ENCODE measurements at regions not wholly inside any gene's neighbourhood (a gene's known extent, or its start where the extent isn't known, plus 50 kb on each side); places are given as distances from the start of the nearest gene placed in this dataset.

DNA sequence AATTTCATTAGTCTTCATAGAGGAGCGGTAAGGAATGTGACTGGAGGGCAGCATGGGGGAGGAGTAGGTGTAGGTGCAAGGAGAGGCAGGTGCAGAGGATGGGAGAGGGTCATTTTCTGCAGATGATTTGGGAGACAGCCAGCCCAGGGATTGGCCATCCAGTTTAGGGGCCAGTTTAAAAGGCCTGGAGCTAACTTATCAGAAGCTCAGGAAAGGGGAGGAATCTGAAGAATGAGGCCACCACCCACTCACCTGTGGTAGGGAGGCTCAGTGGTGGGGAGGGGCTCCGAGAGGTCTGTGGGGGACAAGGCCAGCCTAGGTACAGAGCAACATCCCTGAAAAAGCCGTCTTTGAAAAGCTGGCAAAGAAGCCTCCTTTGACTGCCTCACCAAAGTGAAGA is 110.8 kb upstream of the TMEM45B start:
- TF ChIP-seq, protein P1, sequence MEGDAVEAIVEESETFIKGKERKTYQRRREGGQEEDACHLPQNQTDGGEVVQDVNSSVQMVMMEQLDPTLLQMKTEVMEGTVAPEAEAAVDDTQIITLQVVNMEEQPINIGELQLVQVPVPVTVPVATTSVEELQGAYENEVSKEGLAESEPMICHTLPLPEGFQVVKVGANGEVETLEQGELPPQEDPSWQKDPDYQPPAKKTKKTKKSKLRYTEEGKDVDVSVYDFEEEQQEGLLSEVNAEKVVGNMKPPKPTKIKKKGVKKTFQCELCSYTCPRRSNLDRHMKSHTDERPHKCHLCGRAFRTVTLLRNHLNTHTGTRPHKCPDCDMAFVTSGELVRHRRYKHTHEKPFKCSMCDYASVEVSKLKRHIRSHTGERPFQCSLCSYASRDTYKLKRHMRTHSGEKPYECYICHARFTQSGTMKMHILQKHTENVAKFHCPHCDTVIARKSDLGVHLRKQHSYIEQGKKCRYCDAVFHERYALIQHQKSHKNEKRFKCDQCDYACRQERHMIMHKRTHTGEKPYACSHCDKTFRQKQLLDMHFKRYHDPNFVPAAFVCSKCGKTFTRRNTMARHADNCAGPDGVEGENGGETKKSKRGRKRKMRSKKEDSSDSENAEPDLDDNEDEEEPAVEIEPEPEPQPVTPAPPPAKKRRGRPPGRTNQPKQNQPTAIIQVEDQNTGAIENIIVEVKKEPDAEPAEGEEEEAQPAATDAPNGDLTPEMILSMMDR (IDR thresholded peaks at IDR 0.05 in 2 of 3, conservative IDR thresholded peaks at IDR 0.05 in 1 of 3; ENCODE audit: borderline replicate concordance in 1 of 3, insufficient read depth in 1 of 3, low read depth in 2 of 3, low read length in 2 of 3), result no peak
- TF ChIP-seq SP1 (IDR thresholded peaks at IDR 0.05; ENCODE audit: low read depth) (no peak), POLR2A (IDR thresholded peaks at IDR 0.05; ENCODE audit: borderline replicate concordance, extremely low read depth, insufficient read depth, insufficient read length) (no peak), POLR2AphosphoS5 (IDR thresholded peaks at IDR 0.05; ENCODE audit: low read depth, low read length) (no peak), CEBPB (IDR thresholded peaks at IDR 0.05; ENCODE audit: low read depth) (no peak)
- TF ChIP-seq, protein P2, sequence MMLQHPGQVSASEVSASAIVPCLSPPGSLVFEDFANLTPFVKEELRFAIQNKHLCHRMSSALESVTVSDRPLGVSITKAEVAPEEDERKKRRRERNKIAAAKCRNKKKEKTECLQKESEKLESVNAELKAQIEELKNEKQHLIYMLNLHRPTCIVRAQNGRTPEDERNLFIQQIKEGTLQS (IDR thresholded peaks at IDR 0.05), result no peak
- TF ChIP-seq, protein P3, sequence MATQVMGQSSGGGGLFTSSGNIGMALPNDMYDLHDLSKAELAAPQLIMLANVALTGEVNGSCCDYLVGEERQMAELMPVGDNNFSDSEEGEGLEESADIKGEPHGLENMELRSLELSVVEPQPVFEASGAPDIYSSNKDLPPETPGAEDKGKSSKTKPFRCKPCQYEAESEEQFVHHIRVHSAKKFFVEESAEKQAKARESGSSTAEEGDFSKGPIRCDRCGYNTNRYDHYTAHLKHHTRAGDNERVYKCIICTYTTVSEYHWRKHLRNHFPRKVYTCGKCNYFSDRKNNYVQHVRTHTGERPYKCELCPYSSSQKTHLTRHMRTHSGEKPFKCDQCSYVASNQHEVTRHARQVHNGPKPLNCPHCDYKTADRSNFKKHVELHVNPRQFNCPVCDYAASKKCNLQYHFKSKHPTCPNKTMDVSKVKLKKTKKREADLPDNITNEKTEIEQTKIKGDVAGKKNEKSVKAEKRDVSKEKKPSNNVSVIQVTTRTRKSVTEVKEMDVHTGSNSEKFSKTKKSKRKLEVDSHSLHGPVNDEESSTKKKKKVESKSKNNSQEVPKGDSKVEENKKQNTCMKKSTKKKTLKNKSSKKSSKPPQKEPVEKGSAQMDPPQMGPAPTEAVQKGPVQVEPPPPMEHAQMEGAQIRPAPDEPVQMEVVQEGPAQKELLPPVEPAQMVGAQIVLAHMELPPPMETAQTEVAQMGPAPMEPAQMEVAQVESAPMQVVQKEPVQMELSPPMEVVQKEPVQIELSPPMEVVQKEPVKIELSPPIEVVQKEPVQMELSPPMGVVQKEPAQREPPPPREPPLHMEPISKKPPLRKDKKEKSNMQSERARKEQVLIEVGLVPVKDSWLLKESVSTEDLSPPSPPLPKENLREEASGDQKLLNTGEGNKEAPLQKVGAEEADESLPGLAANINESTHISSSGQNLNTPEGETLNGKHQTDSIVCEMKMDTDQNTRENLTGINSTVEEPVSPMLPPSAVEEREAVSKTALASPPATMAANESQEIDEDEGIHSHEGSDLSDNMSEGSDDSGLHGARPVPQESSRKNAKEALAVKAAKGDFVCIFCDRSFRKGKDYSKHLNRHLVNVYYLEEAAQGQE (IDR thresholded peaks at IDR 0.05; ENCODE audit: low read depth), result no peak

Data from HCT116 (cell line).